ENCODE measurements at regions not wholly inside any gene's neighbourhood (a gene's known extent, or its start where the extent isn't known, plus 50 kb on each side); places are given as distances from the start of the nearest gene placed in this dataset.

DNA sequence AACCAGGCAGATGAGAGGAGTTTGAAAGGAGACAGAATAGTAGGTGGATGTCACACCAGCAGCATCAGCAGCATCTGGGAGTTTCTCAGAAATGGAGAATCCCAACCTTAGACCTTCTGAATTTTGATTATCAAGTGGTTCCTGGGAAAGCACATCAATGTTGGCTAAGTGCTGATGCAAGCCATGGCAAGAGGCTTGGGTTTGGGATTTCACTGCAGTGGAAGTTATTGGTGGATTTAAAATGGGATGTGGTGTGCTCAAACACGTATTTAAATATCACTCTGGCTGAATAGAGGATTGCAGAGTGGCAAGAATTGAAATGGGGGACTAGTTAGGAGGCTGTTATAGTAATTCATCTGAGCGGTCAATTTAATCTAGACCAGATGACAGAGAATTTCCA, 387.8 kb upstream of the WWC1 start:
- Histone ChIP-seq H3K36me3 (ENCODE audit: low read depth) (no peaks in the 10 kb centered on the region), H3K4me1 (ENCODE audit: insufficient read depth, poor library complexity, severe bottlenecking) (peaks cover 13% of the 10 kb centered on the region), H3K27me3 (ENCODE audit: insufficient read depth, poor library complexity, severe bottlenecking) (no peaks in the 10 kb centered on the region), H3K9me3 (ENCODE audit: severe bottlenecking) (no peaks in the 10 kb centered on the region), H3K4me3 (ENCODE audit: severe bottlenecking) (no peak overlapping the region), H3K27ac (ENCODE audit: poor library complexity, severe bottlenecking) (no peak overlapping the region)
- DNase-seq (ENCODE audit: low spot score) = no peak
- no peak for ATAC-seq (ENCODE audit: low read depth)
- TF ChIP-seq, protein P1, sequence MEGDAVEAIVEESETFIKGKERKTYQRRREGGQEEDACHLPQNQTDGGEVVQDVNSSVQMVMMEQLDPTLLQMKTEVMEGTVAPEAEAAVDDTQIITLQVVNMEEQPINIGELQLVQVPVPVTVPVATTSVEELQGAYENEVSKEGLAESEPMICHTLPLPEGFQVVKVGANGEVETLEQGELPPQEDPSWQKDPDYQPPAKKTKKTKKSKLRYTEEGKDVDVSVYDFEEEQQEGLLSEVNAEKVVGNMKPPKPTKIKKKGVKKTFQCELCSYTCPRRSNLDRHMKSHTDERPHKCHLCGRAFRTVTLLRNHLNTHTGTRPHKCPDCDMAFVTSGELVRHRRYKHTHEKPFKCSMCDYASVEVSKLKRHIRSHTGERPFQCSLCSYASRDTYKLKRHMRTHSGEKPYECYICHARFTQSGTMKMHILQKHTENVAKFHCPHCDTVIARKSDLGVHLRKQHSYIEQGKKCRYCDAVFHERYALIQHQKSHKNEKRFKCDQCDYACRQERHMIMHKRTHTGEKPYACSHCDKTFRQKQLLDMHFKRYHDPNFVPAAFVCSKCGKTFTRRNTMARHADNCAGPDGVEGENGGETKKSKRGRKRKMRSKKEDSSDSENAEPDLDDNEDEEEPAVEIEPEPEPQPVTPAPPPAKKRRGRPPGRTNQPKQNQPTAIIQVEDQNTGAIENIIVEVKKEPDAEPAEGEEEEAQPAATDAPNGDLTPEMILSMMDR (IDR thresholded peaks at IDR 0.05; ENCODE audit: poor library complexity, severe bottlenecking) = no peak

DNA sequence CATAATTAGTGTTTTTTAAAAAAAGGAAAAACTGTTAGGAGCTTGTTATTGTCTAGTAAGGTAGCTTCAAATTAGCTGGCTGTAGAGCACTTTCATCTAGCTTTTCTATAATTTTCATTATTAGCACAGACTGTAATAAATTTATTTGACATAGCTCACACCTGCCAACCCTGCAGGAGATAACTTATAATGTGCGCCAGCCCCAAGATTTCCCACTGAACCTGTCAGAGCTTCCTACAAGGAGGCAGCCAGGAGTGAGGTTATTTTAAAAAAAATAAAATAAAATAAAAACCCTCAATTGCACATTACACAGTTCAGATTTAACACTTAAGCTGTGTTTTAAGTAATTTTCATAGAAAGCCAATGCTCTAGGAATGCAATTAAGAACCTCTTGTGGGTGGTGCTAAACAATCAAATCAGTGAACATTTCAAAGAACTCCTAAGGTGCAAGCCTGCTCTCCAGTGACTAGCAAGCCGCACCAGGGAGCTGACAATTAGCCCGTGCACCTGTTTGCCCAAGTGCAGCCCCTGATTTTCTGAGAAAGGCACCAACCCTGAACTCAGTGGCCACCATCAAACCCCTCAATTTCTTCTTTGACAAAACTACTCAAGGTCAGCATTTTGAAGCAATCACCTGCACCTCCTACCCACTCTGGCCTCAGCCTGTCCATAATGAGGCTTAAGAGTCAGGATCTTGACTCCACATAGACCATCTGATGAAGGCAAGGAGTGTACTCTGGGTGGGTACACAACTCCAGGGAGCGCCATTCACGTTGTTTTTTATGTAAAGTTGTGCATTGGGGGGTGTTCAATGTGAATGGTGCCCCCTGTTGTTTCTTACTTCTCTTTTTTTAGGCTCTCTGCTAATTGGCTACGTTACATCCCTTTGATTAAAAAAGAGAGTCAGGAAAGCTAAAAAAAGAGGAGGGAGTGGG, 385.3 kb upstream of the WWC1 start:
- ATAC-seq (ENCODE audit: low read depth) (no peak), DNase-seq (ENCODE audit: low spot score) (no peak)
- Histone ChIP-seq H3K9me3 (ENCODE audit: severe bottlenecking) (no peaks in the 10 kb centered on the region), H3K4me3 (ENCODE audit: severe bottlenecking) (no peak overlapping the region), H3K27ac (ENCODE audit: poor library complexity, severe bottlenecking) (no peak overlapping the region), H3K27me3 (ENCODE audit: insufficient read depth, poor library complexity, severe bottlenecking) (no peaks in the 10 kb centered on the region), H3K4me1 (ENCODE audit: insufficient read depth, poor library complexity, severe bottlenecking) (no peaks in the 10 kb centered on the region), H3K36me3 (ENCODE audit: low read depth) (no peaks in the 10 kb centered on the region)
- TF ChIP-seq, protein P1 (IDR thresholded peaks at IDR 0.05; ENCODE audit: poor library complexity, severe bottlenecking) = no peak

DNA sequence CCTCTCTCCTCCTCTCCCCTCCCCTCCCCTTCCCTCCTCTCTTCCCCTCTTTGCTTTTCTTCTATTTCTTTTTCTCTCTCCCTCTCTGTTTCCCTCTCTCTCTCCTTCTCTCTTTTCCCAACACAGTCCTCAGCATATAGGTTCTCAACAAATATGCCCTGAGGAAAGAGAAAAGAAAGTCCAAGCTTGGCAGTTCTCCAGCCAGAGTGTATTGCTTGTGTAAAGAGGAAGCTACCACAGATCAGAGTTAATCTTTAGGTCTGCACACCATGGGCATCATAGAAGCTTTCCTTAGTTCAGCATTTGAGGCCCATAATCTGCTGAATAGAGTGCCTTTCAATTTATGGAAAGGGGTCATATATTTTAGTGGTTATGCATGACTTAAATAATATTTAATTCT, 382.8 kb upstream of the WWC1 start:
- ATAC-seq (ENCODE audit: low read depth) = no peak
- Histone ChIP-seq H3K9me3 (ENCODE audit: severe bottlenecking) (no peaks in the 10 kb centered on the region), H3K27me3 (ENCODE audit: insufficient read depth, poor library complexity, severe bottlenecking) (no peaks in the 10 kb centered on the region), H3K27ac (ENCODE audit: poor library complexity, severe bottlenecking) (no peak overlapping the region), H3K36me3 (ENCODE audit: low read depth) (no peaks in the 10 kb centered on the region), H3K4me3 (ENCODE audit: severe bottlenecking) (no peak overlapping the region), H3K4me1 (ENCODE audit: insufficient read depth, poor library complexity, severe bottlenecking) (no peaks in the 10 kb centered on the region)
- no peak for DNase-seq (ENCODE audit: low spot score)
- TF ChIP-seq, protein P1 (IDR thresholded peaks at IDR 0.05; ENCODE audit: poor library complexity, severe bottlenecking) = no peak

DNA sequence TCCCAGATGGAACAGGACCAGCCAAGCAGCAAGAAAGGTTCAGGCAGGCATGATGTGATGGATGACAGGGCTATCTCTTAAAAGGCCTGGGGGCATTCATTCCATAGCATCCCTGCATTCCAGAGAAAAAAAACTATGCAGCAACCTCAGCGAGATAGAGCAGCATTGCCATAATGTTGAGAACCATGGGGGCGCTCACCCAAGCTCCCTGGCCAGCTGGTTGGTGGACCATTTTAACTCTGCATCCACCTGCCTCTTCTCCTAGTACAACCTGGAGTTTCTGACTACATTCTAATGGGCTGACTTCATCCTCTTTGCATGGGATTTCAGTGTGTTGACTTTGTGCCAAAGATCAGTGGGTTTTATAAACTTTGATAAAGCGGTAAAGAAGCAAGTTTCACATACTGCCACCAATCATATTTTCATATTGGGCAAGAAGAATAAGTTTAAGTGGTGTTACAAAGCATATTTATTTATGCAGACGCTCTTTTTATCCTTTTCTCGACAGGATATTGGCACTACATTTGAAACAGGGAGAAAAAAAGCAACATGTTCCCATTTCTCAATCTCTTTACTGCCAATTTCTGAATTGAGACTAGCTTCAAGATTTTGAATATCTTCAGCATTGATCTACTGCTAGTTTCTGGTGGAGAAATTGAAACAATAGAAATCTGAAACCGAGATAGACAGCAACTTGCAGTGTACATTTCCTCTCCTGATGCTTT, 378.3 kb upstream of the WWC1 start:
- DNase-seq (ENCODE audit: low spot score) = no peak
- H3K27ac ChIP-seq (ENCODE audit: poor library complexity, severe bottlenecking) = no peak overlapping the region
- peak; percentile 51 for ATAC-seq (ENCODE audit: low read depth)

More for the DNA sequence above, 378.3 kb upstream of the WWC1 start:
- no peaks in the 10 kb centered on the region for H3K9me3 ChIP-seq (ENCODE audit: severe bottlenecking)
- TF ChIP-seq, protein P1 (IDR thresholded peaks at IDR 0.05; ENCODE audit: poor library complexity, severe bottlenecking) = no peak
- no peak overlapping the region for H3K4me3 ChIP-seq (ENCODE audit: severe bottlenecking)
- no peaks in the 10 kb centered on the region for H3K27me3 ChIP-seq (ENCODE audit: insufficient read depth, poor library complexity, severe bottlenecking)
- H3K36me3 ChIP-seq (ENCODE audit: low read depth) = no peaks in the 10 kb centered on the region
- H3K4me1 ChIP-seq (ENCODE audit: insufficient read depth, poor library complexity, severe bottlenecking) = peaks cover 5% of the 10 kb centered on the region
